Liver (tissue), 8 donors: ENCODE measurements at regions not wholly inside any gene's neighbourhood (a gene's known extent, or its start where the extent isn't known, plus 50 kb on each side); places are given as distances from the start of the nearest gene placed in this dataset.

Experiments
- DNase-seq: peaks from one replicate; pipeline ENCODE4 v3.0.0-alpha.2; 2017; ENCODE audit warnings: low spot score
- H3K27ac ChIP-seq, 2 donors: one replicate each; pipeline ENCODE4 v1.7.0; 2013; ENCODE audit warnings: inconsistent platforms in 2 of 2, low read length in 2 of 2, control low read depth in 1 of 2, low read depth in 1 of 2, mild to moderate bottlenecking in 1 of 2
- H3K27me3 ChIP-seq, 4 donors: one replicate each; pipeline versions ENCODE4 v1.6.1 to v1.7.0; 2013; ENCODE audit warnings: low read length in 3 of 4, inconsistent platforms in 1 of 4, mild to moderate bottlenecking in 1 of 4, moderate library complexity in 1 of 4; ENCODE audit not compliant: control insufficient read depth in 4 of 4, insufficient read depth in 4 of 4
- H3K36me3 ChIP-seq, 4 donors: one replicate each; pipeline versions ENCODE4 v1.6.1 to v1.7.0; 2013; ENCODE audit warnings: low read length in 3 of 4, mild to moderate bottlenecking in 3 of 4, low read depth in 1 of 4, moderate library complexity in 1 of 4; ENCODE audit not compliant: control insufficient read depth in 4 of 4, insufficient read depth in 3 of 4
- H3K4me1 ChIP-seq, 4 donors: one replicate each; pipeline versions ENCODE4 v1.6.1 to v1.7.0; 2013; ENCODE audit warnings: low read length in 3 of 4, mild to moderate bottlenecking in 3 of 4, moderate library complexity in 1 of 4; ENCODE audit not compliant: control insufficient read depth in 4 of 4, insufficient read depth in 4 of 4
- H3K4me3 ChIP-seq, 3 donors: one replicate each; pipeline versions ENCODE4 v1.6.1 to v1.7.0; 2013; ENCODE audit warnings: low read length in 3 of 3, control low read depth in 1 of 3, low read depth in 1 of 3, mild to moderate bottlenecking in 1 of 3
- H3K9ac ChIP-seq, 2 donors: one replicate each; pipeline ENCODE4 v1.7.0; 2013; ENCODE audit warnings: low read length in 2 of 2, mild to moderate bottlenecking in 2 of 2, moderate library complexity in 2 of 2, control low read depth in 1 of 2, low read depth in 1 of 2
- H3K9me3 ChIP-seq, 4 donors: one replicate each; pipeline versions ENCODE4 v1.6.1 to v1.7.0; 2013; ENCODE audit warnings: low read length in 3 of 4; ENCODE audit not compliant: control insufficient read depth in 4 of 4
- ATF3 ChIP-seq: IDR thresholded peaks from 2 replicates; pipeline ENCODE4 v1.6.1; 2016; ENCODE audit warnings: antibody characterized with exemption
- CTCF ChIP-seq: fragments of 150-350 bp; IDR thresholded peaks from 2 replicates; pipeline ENCODE4 v1.5.1; 2017; ENCODE audit warnings: improper control_type of control experiment, low read depth, low read length; ENCODE audit not compliant: missing input control
- EGR1 ChIP-seq, 2 donors: IDR thresholded peaks; 2 replicates each; pipeline ENCODE4 v1.6.1; 2016 to 2018; ENCODE audit warnings: antibody characterized with exemption in 2 of 2, low read depth in 2 of 2
- FOXA2 ChIP-seq: IDR thresholded peaks from 2 replicates; pipeline ENCODE4 v1.6.1; 2016; ENCODE audit warnings: antibody characterized with exemption
- GABPA ChIP-seq, 2 donors: IDR thresholded peaks in 1 of 2; conservative IDR thresholded peaks in 1 of 2; 2 replicates each; pipeline ENCODE4 v1.6.1; 2016; ENCODE audit warnings: antibody characterized with exemption in 2 of 2, mild to moderate bottlenecking in 1 of 2, moderate library complexity in 1 of 2
- HNF4A ChIP-seq, 2 donors: conservative IDR thresholded peaks; 2 replicates each; pipeline ENCODE4 v1.6.1; 2016; ENCODE audit warnings: antibody characterized with exemption in 2 of 2, mild to moderate bottlenecking in 2 of 2
- HNF4G ChIP-seq: IDR thresholded peaks from 2 replicates; pipeline ENCODE4 v1.6.1; 2016; ENCODE audit warnings: antibody characterized with exemption
- JUND ChIP-seq, 2 donors: IDR thresholded peaks; 2 replicates each; pipeline ENCODE4 v1.6.1; 2016; ENCODE audit warnings: antibody characterized with exemption in 2 of 2
- MAX ChIP-seq: IDR thresholded peaks from 2 replicates; pipeline ENCODE4 v1.6.1; 2016; ENCODE audit warnings: antibody characterized with exemption
- NR2F2 ChIP-seq: IDR thresholded peaks from 2 replicates; pipeline ENCODE4 v1.6.1; 2016; ENCODE audit warnings: antibody characterized with exemption
- RAD21 ChIP-seq, 2 donors: IDR thresholded peaks; 2 replicates each; pipeline ENCODE4 v1.6.1; 2016; ENCODE audit warnings: antibody characterized with exemption in 2 of 2, mild to moderate bottlenecking in 2 of 2
- REST ChIP-seq: IDR thresholded peaks from 2 replicates; pipeline ENCODE4 v1.6.1; 2016; ENCODE audit warnings: antibody characterized with exemption, mild to moderate bottlenecking
- RXRA ChIP-seq, 2 donors: IDR thresholded peaks; 2 replicates each; pipeline ENCODE4 v1.6.1; 2017 to 2018; ENCODE audit warnings: antibody characterized with exemption in 2 of 2, mild to moderate bottlenecking in 1 of 2
- SP1 ChIP-seq: IDR thresholded peaks from 2 replicates; pipeline ENCODE4 v1.6.1; 2018; ENCODE audit warnings: antibody characterized with exemption, mild to moderate bottlenecking
- TAF1 ChIP-seq: conservative IDR thresholded peaks from 2 replicates; pipeline ENCODE4 v1.6.1; 2016; ENCODE audit warnings: antibody characterized with exemption, mild to moderate bottlenecking
- YY1 ChIP-seq: IDR thresholded peaks from 2 replicates; pipeline ENCODE4 v1.6.1; 2016; ENCODE audit warnings: antibody characterized with exemption, mild to moderate bottlenecking
- ZBTB33 ChIP-seq: IDR thresholded peaks from 2 replicates; pipeline ENCODE4 v1.6.1; 2016; ENCODE audit warnings: antibody characterized with exemption
- WGBS: extraction: QIAGEN DNeasy Blood & Tissue Kit; methylation state at CpG from one replicate; pipeline ENCODE4 v1.1.7; 2013; 5-methylcytosine and 5-hydroxymethylcytosine counted together
- donor health status: healthy.
- donor health status: healthy.
- donor health status: healthy.
- donor health status: healthy.
- donor health status: healthy.

- no peaks in the 10 kb centered on the region for H3K36me3 ChIP-seq
- H3K27ac ChIP-seq: no peak overlapping the region
- no peaks in the 10 kb centered on the region for H3K4me1 ChIP-seq
- H3K9me3 ChIP-seq: peaks cover 0 to 2% (median 0%) of the 10 kb centered on the region in 4 donors
- TF ChIP-seq RAD21 (IDR thresholded peaks at IDR 0.05) (no peak), EGR1 (IDR thresholded peaks at IDR 0.05; ENCODE audit: low read depth in 2 of 2) (no peak), ZBTB33 (no peak), YY1 (no peak), CTCF (no peak), FOXA2 (no peak), MAX (no peak), HNF4G (no peak), NR2F2 (no peak), TAF1 (no peak), JUND (IDR thresholded peaks at IDR 0.05) (no peak)
- WGBS: 93% methylated on average over 7 of the region's 7 CpGs
- no peak overlapping the region for H3K9ac ChIP-seq
- no peak overlapping the region for H3K4me3 ChIP-seq
- H3K27me3 ChIP-seq: no peaks in the 10 kb centered on the region
- DNase-seq: no peak
These were observed 107.8 kb upstream of the COPS8 start for GRCh38 chr2:236977852-236978398.

- no peak overlapping the region for H3K27ac ChIP-seq
- WGBS: 78% methylated on average over 3 of the region's 3 CpGs
- H3K36me3 ChIP-seq: no peaks in the 10 kb centered on the region
- no peak for DNase-seq
- H3K9me3 ChIP-seq: peaks cover 0 to 4% (median 2%) of the 10 kb centered on the region in 4 donors
- no peak for TF ChIP-seq ATF3
- TF ChIP-seq HNF4A (conservative IDR thresholded peaks at IDR 0.05): no peak
- no peak for TF ChIP-seq MAX
- TF ChIP-seq GABPA (IDR thresholded peaks at IDR 0.05 in 1 of 2, conservative IDR thresholded peaks at IDR 0.05 in 1 of 2): no peak
- no peak for TF ChIP-seq YY1
- TF ChIP-seq ZBTB33: no peak
- no peak for TF ChIP-seq REST
- TF ChIP-seq CTCF: no peak
- TF ChIP-seq SP1: no peak
- TF ChIP-seq RXRA (IDR thresholded peaks at IDR 0.05): no peak
- TF ChIP-seq HNF4G: no peak
- no peak for TF ChIP-seq FOXA2
- no peak for TF ChIP-seq RAD21 (IDR thresholded peaks at IDR 0.05)
- H3K4me1 ChIP-seq: no peaks in the 10 kb centered on the region
- H3K9ac ChIP-seq: no peak overlapping the region
- H3K4me3 ChIP-seq: no peak overlapping the region
- H3K27me3 ChIP-seq: no peaks in the 10 kb centered on the region
These were observed 106.0 kb upstream of the COPS8 start for GRCh38 chr2:236979664-236980063.
